IMR-90 (cell line): ENCODE measurements at regions not wholly inside any gene's neighbourhood (a gene's known extent, or its start where the extent isn't known, plus 50 kb on each side); places are given as distances from the start of the nearest gene placed in this dataset.

ENCODE experiments used
- ATAC-seq: fragments of 200-7000 bp; cut with Tn5 transposase; 2 replicates; pipeline ENCODE4 v1.9.1; 2020; ENCODE audit warnings: low read depth, mild to moderate bottlenecking, moderate library complexity
- BruUV-seq: library from RNA; stranded (reverse); fragments of 400-500 nt; replicated peaks from 2 replicates; lab custom pipeline; 2021; lab: Mats Ljungman, UMichigan
- CTCF ChIA-PET: fragments of 300-600 bp; formaldehyde crosslinking; extraction: SDS; loops from one replicate; lab custom pipeline; 2021; ENCODE audit warnings: antibody characterized with exemption; lab: Yijun Ruan, JAX
- POLR2A ChIA-PET: fragments of 300-600 bp; sonication (Branson Sonifier 250); formaldehyde crosslinking; loops from one replicate; lab custom pipeline; 2022; ENCODE audit warnings: antibody characterized with exemption; ENCODE audit not compliant: unreplicated experiment; lab: Charles Lee
- DNase-seq: peaks from one replicate; pipeline ENCODE4 v3.0.0; 2013
- H2AFZ ChIP-seq: replicated peaks from 2 replicates; pipeline ENCODE3; 2013; ENCODE audit warnings: low read length, mild to moderate bottlenecking; ENCODE audit not compliant: poor library complexity
- H2AK5ac ChIP-seq: 2 replicates; pipeline ENCODE4 v1.6.1; 2013; ENCODE audit warnings: low read depth, low read length, inconsistent platforms
- H2AK9ac ChIP-seq: replicated peaks from 2 replicates; pipeline ENCODE3; 2013; ENCODE audit warnings: mild to moderate bottlenecking, low read depth, low read length, moderate library complexity; ENCODE audit not compliant: poor library complexity
- H2BK120ac ChIP-seq: 2 replicates; pipeline ENCODE4 v1.6.1; 2013; ENCODE audit warnings: low read depth, low read length, inconsistent platforms
- H2BK15ac ChIP-seq: 3 replicates; pipeline ENCODE4 v1.6.1; 2013; ENCODE audit warnings: low read depth, low read length, inconsistent platforms
- H2BK20ac ChIP-seq: 2 replicates; pipeline ENCODE4 v1.6.1; 2013; ENCODE audit warnings: low read depth, mild to moderate bottlenecking, inconsistent platforms, low read length, moderate library complexity
- H2BK5ac ChIP-seq: 2 replicates; pipeline ENCODE4 v1.6.1; 2013; ENCODE audit warnings: mild to moderate bottlenecking, low read depth, low read length, inconsistent platforms; ENCODE audit not compliant: poor library complexity, severe bottlenecking
- H3K14ac ChIP-seq: replicated peaks from 2 replicates; pipeline ENCODE4 v1.6.1; 2013; ENCODE audit warnings: low read depth, low read length, inconsistent platforms
- H3K18ac ChIP-seq: 2 replicates; pipeline ENCODE4 v1.6.1; 2013; ENCODE audit warnings: low read depth, low read length, control low read depth
- H3K23ac ChIP-seq: 2 replicates; pipeline ENCODE4 v1.6.1; 2013; ENCODE audit warnings: low read depth, low read length, inconsistent platforms
- H3K27ac ChIP-seq: 2 replicates; pipeline ENCODE4 v1.5.1; 2013; ENCODE audit warnings: mild to moderate bottlenecking, control low read depth, low read length; ENCODE audit not compliant: insufficient read depth
- H3K27me3 ChIP-seq: 2 replicates; pipeline ENCODE4 v1.6.1; 2013; ENCODE audit warnings: low read length; ENCODE audit not compliant: control insufficient read depth, insufficient read depth
- H3K36me3 ChIP-seq: 2 replicates; pipeline ENCODE4 v1.6.1; 2013; ENCODE audit warnings: low read length, mixed read lengths; ENCODE audit not compliant: control insufficient read depth, insufficient read depth
- H3K4ac ChIP-seq: 2 replicates; pipeline ENCODE4 v1.6.1; 2013; ENCODE audit warnings: low read depth, low read length, inconsistent platforms
- H3K4me1 ChIP-seq: 2 replicates; pipeline ENCODE4 v1.6.1; 2013; ENCODE audit warnings: low read length, mixed read lengths; ENCODE audit not compliant: control insufficient read depth, insufficient read depth
- H3K4me2 ChIP-seq: 2 replicates; pipeline ENCODE4 v1.6.1; 2013; ENCODE audit warnings: low read depth, mild to moderate bottlenecking, control low read depth, low read length, moderate library complexity
- H3K4me3 ChIP-seq: 2 replicates; pipeline ENCODE4 v1.5.1; 2013; ENCODE audit warnings: low read depth, mild to moderate bottlenecking, control low read depth, low read length, moderate library complexity; ENCODE audit not compliant: insufficient read depth
- H3K56ac ChIP-seq: 2 replicates; pipeline ENCODE4 v1.6.1; 2013; ENCODE audit warnings: low read length, inconsistent platforms; ENCODE audit not compliant: insufficient read depth; ENCODE audit errors: extremely low read depth
- H3K79me1 ChIP-seq, 2 experiments: 2 replicates each; pipeline ENCODE4 v1.6.1; 2013; ENCODE audit warnings: low read length in 2 of 2, inconsistent platforms in 1 of 2, low read depth in 1 of 2
- H3K9ac ChIP-seq: 2 replicates; pipeline ENCODE4 v1.6.1; 2013; ENCODE audit warnings: low read depth, low read length, control low read depth
- H3K9me1 ChIP-seq: 2 replicates; pipeline ENCODE4 v1.6.1; 2013; ENCODE audit warnings: low read length, inconsistent platforms; ENCODE audit not compliant: insufficient read depth
- H3K9me3 ChIP-seq: 2 replicates; pipeline ENCODE4 v1.6.1; 2013; ENCODE audit warnings: low read length; ENCODE audit not compliant: control insufficient read depth, insufficient read depth
- H4K20me1 ChIP-seq: 2 replicates; pipeline ENCODE4 v1.6.1; 2013; ENCODE audit warnings: low read length, inconsistent platforms; ENCODE audit not compliant: insufficient read depth
- H4K5ac ChIP-seq: 2 replicates; pipeline ENCODE4 v1.6.1; 2013; ENCODE audit warnings: mild to moderate bottlenecking, low read depth, low read length, control low read depth
- H4K8ac ChIP-seq, 2 experiments: 2 replicates each; pipeline ENCODE4 v1.6.1; 2013; ENCODE audit warnings: low read depth in 2 of 2, low read length in 2 of 2, control low read depth in 1 of 2, inconsistent platforms in 1 of 2
- H4K91ac ChIP-seq: 2 replicates; pipeline ENCODE4 v1.6.1; 2013; ENCODE audit warnings: low read depth, low read length, inconsistent platforms; ENCODE audit not compliant: insufficient read depth
- dilution Hi-C: fragments of 300-500 bp; cut with HindIII; formaldehyde crosslinking; loops from one replicate; pipeline ENCODE4 v1.14.3; 2018; ENCODE audit warnings: low sequenced_read_pairs; ENCODE audit not compliant: unreplicated experiment
- in situ Hi-C: fragments of 300-500 bp; cut with MboI; formaldehyde crosslinking; loops from 3 replicates; pipeline ENCODE4 v1.14.3; 2019; ENCODE audit warnings: low sequenced_read_pairs, inconsistent platforms, mixed read lengths
- intact Hi-C: fragments of 100-400 bp; cut with micrococcal nuclease; formaldehyde crosslinking; loops from 2 replicates; pipeline ENCODE4 v1.10.0; 2022
- TF ChIP-seq, protein P1 (sequence below): fragments of 150-350 bp; IDR thresholded peaks from 2 replicates; pipeline ENCODE4 v1.6.1; 2017; ENCODE audit warnings: mild to moderate bottlenecking, antibody characterized with exemption, low read length, low read depth

DNA sequence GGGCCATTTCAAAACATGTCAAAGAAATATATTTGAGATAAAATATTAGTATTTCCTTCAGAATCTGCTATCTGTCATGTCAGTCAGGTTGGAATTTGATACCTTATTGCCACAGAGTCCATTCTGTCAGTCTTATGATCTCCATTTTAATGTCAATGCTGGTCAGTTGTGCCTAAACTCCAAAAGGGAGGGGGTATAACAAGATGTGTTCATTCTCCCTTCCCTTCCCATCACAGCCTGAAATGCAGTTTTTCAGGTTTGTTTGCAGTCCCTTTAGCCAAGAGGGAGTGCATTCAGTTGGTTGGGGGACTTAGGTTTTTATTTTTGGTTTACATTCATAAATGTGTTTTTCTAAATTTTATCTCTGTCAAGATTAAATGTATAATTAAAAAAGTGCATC, 59.8 kb upstream of the INHBA start:
- Histone ChIP-seq H2BK15ac (no peak overlapping the region), H3K9me3 (no peaks in the 10 kb centered on the region), H4K5ac (no peak overlapping the region), H2AK9ac (no peak overlapping the region), H3K27me3 (no peaks in the 10 kb centered on the region), H2BK120ac (no peak overlapping the region), H3K9me1 (no peaks in the 10 kb centered on the region), H3K27ac (no peak overlapping the region), H2BK20ac (no peak overlapping the region), H3K79me1 (no peaks in the 10 kb centered on the region), H2AFZ (no peak overlapping the region), H3K56ac (no peak overlapping the region), H4K20me1 (no peaks in the 10 kb centered on the region), H2AK5ac (no peak overlapping the region), H3K4ac (no peak overlapping the region), H3K4me1 (no peaks in the 10 kb centered on the region), H3K18ac (no peak overlapping the region), H3K23ac (no peak overlapping the region), H3K4me2 (no peak overlapping the region), H3K4me3 (no peak overlapping the region), H2BK5ac (no peak overlapping the region), H4K91ac (no peak overlapping the region), H3K14ac (no peak overlapping the region), H3K36me3 (no peaks in the 10 kb centered on the region), H3K9ac (no peak overlapping the region), H4K8ac (no peak overlapping the region)
- TF ChIP-seq, protein P1, sequence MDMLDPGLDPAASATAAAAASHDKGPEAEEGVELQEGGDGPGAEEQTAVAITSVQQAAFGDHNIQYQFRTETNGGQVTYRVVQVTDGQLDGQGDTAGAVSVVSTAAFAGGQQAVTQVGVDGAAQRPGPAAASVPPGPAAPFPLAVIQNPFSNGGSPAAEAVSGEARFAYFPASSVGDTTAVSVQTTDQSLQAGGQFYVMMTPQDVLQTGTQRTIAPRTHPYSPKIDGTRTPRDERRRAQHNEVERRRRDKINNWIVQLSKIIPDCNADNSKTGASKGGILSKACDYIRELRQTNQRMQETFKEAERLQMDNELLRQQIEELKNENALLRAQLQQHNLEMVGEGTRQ: no peak
- no TSS peak for BruUV-seq
- in situ Hi-C loops (no loop called here), intact Hi-C loops (no loop called here), dilution Hi-C loops (no loop called here)
- POLR2A ChIA-PET: no interaction called here
- DNase-seq (no peak), ATAC-seq (no peak)
- CTCF ChIA-PET: no interaction called here
